ENCODE measurements at regions not wholly inside any gene's neighbourhood (a gene's known extent, or its start where the extent isn't known, plus 50 kb on each side); places are given as distances from the start of the nearest gene placed in this dataset.

DNA sequence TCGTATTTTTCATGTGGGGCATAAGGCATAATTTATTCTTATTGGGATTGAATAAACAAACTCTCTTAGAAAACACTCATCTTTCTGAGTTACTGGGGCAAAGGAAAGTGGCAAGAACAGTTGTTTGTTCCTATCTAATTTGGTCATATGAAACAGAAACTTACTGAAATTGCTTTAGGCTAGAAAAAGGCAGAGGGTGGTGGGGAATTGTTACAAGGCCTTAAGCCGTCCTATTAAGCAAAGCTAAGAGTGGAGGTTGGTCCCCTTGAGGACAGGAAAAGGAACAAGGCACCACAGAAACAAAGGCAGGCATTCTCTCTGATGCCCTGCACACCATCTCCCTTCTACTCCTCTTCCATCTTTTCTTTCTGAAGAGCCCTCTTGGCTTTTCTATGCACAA lies 830.9 kb downstream of the EDEM1 start:
- no peak for TF ChIP-seq POLR2A (IDR thresholded peaks at IDR 0.05)
- TF ChIP-seq, protein P1, sequence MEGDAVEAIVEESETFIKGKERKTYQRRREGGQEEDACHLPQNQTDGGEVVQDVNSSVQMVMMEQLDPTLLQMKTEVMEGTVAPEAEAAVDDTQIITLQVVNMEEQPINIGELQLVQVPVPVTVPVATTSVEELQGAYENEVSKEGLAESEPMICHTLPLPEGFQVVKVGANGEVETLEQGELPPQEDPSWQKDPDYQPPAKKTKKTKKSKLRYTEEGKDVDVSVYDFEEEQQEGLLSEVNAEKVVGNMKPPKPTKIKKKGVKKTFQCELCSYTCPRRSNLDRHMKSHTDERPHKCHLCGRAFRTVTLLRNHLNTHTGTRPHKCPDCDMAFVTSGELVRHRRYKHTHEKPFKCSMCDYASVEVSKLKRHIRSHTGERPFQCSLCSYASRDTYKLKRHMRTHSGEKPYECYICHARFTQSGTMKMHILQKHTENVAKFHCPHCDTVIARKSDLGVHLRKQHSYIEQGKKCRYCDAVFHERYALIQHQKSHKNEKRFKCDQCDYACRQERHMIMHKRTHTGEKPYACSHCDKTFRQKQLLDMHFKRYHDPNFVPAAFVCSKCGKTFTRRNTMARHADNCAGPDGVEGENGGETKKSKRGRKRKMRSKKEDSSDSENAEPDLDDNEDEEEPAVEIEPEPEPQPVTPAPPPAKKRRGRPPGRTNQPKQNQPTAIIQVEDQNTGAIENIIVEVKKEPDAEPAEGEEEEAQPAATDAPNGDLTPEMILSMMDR (IDR thresholded peaks at IDR 0.05) = no peak
- TF ChIP-seq POLR2AphosphoS5 (IDR thresholded peaks at IDR 0.05) = no peak
- no peak for TF ChIP-seq EP300 (IDR thresholded peaks at IDR 0.05)
